Tibial nerve (tissue), 4 donors: ENCODE measurements at regions not wholly inside any gene's neighbourhood (a gene's known extent, or its start where the extent isn't known, plus 50 kb on each side); places are given as distances from the start of the nearest gene placed in this dataset.

ENCODE experiments used
- CTCF ChIP-seq, 5 experiments: fragments of 200-600 bp in 3 of 5; fragments of 450-650 bp in 2 of 5; sonication (generic) in 3 of 5; IDR thresholded peaks; one replicate each; pipeline ENCODE4 v1.5.1; 2016 to 2019; ENCODE audit warnings: antibody characterized with exemption in 5 of 5, mild to moderate bottlenecking in 3 of 5, moderate library complexity in 2 of 5
- EP300 ChIP-seq, 2 donors: sonication (generic); formaldehyde crosslinking; IDR thresholded peaks; one replicate each; pipeline ENCODE4 v1.6.1; 2017; ENCODE audit warnings: antibody characterized with exemption in 2 of 2, mild to moderate bottlenecking in 1 of 2
- POLR2A ChIP-seq, 2 donors: fragments of 450-650 bp; IDR thresholded peaks; one replicate each; pipeline ENCODE4 v1.6.1; 2017; ENCODE audit warnings: antibody characterized with exemption in 2 of 2, mild to moderate bottlenecking in 2 of 2, moderate library complexity in 2 of 2

- no peak for TF ChIP-seq CTCF (IDR thresholded peaks at IDR 0.05)
- no peak for TF ChIP-seq EP300 (IDR thresholded peaks at IDR 0.05)
- TF ChIP-seq POLR2A (IDR thresholded peaks at IDR 0.05) = no peak
These were observed 1483.7 kb upstream of the GOT2 start for GRCh38 chr16:60217787-60218186.
